ENCODE measurements at regions not wholly inside any gene's neighbourhood (a gene's known extent, or its start where the extent isn't known, plus 50 kb on each side); places are given as distances from the start of the nearest gene placed in this dataset.

- TF ChIP-seq POLR2AphosphoS5 (IDR thresholded peaks at IDR 0.05; ENCODE audit: low read depth) (no peak), EZH2phosphoT487 (IDR thresholded peaks at IDR 0.05; ENCODE audit: unreplicated experiment) (no peak), EZH2 (IDR thresholded peaks at IDR 0.05; ENCODE audit: low read depth, unreplicated experiment) (no peak), CREB1 (CRISPR knock-in tag; IDR thresholded peaks at IDR 0.05; ENCODE audit: low read depth) (no peak), NANOG (IDR thresholded peaks at IDR 0.05; ENCODE audit: borderline replicate concordance) (no peak), JUNB (IDR thresholded peaks at IDR 0.05; ENCODE audit: unreplicated experiment) (no peak), CTCF (conservative IDR thresholded peaks at IDR 0.05; ENCODE audit: low read depth in 2 of 2) (no peak)
- TF ChIP-seq, protein P1, sequence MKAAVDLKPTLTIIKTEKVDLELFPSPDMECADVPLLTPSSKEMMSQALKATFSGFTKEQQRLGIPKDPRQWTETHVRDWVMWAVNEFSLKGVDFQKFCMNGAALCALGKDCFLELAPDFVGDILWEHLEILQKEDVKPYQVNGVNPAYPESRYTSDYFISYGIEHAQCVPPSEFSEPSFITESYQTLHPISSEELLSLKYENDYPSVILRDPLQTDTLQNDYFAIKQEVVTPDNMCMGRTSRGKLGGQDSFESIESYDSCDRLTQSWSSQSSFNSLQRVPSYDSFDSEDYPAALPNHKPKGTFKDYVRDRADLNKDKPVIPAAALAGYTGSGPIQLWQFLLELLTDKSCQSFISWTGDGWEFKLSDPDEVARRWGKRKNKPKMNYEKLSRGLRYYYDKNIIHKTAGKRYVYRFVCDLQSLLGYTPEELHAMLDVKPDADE (IDR thresholded peaks at IDR 0.05) = no peak
These were observed 1047.6 kb upstream of the AUTS2 start (continued) for GRCh38 chr7:68550635-68551034.

GRCh38 chr7:68556537-68556936 lies 1041.7 kb upstream of the AUTS2 start:
- peaks cover 95% of the 10 kb centered on the region for H3K9me3 Mint-ChIP-seq
- Histone ChIP-seq H3K79me2 (replicated peaks; ENCODE audit: insufficient read depth) (no peaks in the 10 kb centered on the region), H3K27ac (ENCODE audit: low read depth) (no peak overlapping the region), H3K4me2 (no peak overlapping the region), H4K20me1 (replicated peaks; ENCODE audit: insufficient read depth) (no peaks in the 10 kb centered on the region), H3F3A (replicated peaks; ENCODE audit: low read depth) (no peaks in the 10 kb centered on the region), H3K36me3 (ENCODE audit: insufficient read depth) (no peaks in the 10 kb centered on the region; the same call in 1 of the 2 replicates), H3K4me1 (ENCODE audit: insufficient read depth) (no peaks in the 10 kb centered on the region), H3K4me3 (no peak overlapping the region), H2AFZ (no peak overlapping the region), H3K27me3 (ENCODE audit: insufficient read depth) (no peaks in the 10 kb centered on the region), H3K9me2 (ENCODE audit: insufficient read depth) (no peaks in the 10 kb centered on the region)
- ATAC-seq (no peak), DNase-seq (ENCODE audit: low spot score) (no peak)
- H3K36me3 Mint-ChIP-seq (ENCODE audit: low read depth) = peaks cover 25% of the 10 kb centered on the region
- no peak overlapping the region for H3K4me3 Mint-ChIP-seq
- H3K27ac Mint-ChIP-seq = no peak overlapping the region
- H3K4me1 Mint-ChIP-seq = no peaks in the 10 kb centered on the region
- H3K27me3 Mint-ChIP-seq (ENCODE audit: insufficient read depth, low read depth, poor library complexity) = peaks cover 3% of the 10 kb centered on the region
- TF ChIP-seq REST (IDR thresholded peaks at IDR 0.05; ENCODE audit: unreplicated experiment) (no peak), JUNB (IDR thresholded peaks at IDR 0.05; ENCODE audit: unreplicated experiment) (no peak), EZH2phosphoT487 (IDR thresholded peaks at IDR 0.05; ENCODE audit: unreplicated experiment) (no peak), ZNF331 (CRISPR knock-in tag; IDR thresholded peaks at IDR 0.05; ENCODE audit: low read depth) (no peak), EZH2 (IDR thresholded peaks at IDR 0.05; ENCODE audit: low read depth, unreplicated experiment) (no peak), CTCF (conservative IDR thresholded peaks at IDR 0.05; ENCODE audit: low read depth in 2 of 2) (no peak), STAT1 (IDR thresholded peaks at IDR 0.05; ENCODE audit: unreplicated experiment) (no peak), ZNF114 (CRISPR knock-in tag; IDR thresholded peaks at IDR 0.05) (no peak), POLR2AphosphoS5 (IDR thresholded peaks at IDR 0.05; ENCODE audit: low read depth) (no peak), NANOG (IDR thresholded peaks at IDR 0.05; ENCODE audit: borderline replicate concordance) (no peak), CREB1 (CRISPR knock-in tag; IDR thresholded peaks at IDR 0.05; ENCODE audit: low read depth) (no peak)
- TF ChIP-seq, protein P1 (IDR thresholded peaks at IDR 0.05) = no peak
